Mammary epithelial cell (primary cell): ENCODE measurements at regions not wholly inside any gene's neighbourhood (a gene's known extent, or its start where the extent isn't known, plus 50 kb on each side); places are given as distances from the start of the nearest gene placed in this dataset.

Source experiments
- EZH2 ChIP-seq: IDR thresholded peaks from 2 replicates; pipeline ENCODE4 v1.6.1; 2012; ENCODE audit warnings: low read length, inconsistent platforms, borderline replicate concordance
- TF ChIP-seq, protein P1 (sequence below), 2 donors: IDR thresholded peaks in 1 of 2; conservative IDR thresholded peaks in 1 of 2; 2 replicates each; pipeline ENCODE4 v1.5.1; 2011 to 2012; ENCODE audit warnings: inconsistent platforms in 2 of 2, low read length in 2 of 2, mild to moderate bottlenecking in 2 of 2, control low read depth in 1 of 2, low read depth in 1 of 2; ENCODE audit not compliant: insufficient read depth in 1 of 2; ENCODE audit errors: extremely low read depth in 1 of 2

DNA sequence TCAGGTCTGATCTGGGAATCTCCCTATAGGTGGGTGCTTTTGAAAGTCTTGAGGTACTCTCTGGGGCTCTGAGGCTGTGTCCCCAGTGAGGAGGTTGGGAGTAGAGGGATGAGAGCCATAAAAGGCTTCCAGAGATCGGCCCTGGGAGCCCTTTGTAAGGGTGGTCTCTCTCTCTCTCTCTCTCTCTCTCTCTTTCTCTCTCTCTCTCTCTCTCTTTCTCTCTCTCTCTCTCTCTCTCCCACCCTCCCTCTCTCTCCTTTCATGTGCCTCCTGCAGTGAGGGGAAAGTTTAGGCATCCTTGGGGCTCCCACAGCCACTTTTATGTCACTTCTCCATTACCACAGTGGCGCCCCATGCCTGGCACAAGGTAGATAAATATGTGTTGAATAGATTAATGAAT lies 271.3 kb upstream of the N4BP1 start:
- TF ChIP-seq, protein P1, sequence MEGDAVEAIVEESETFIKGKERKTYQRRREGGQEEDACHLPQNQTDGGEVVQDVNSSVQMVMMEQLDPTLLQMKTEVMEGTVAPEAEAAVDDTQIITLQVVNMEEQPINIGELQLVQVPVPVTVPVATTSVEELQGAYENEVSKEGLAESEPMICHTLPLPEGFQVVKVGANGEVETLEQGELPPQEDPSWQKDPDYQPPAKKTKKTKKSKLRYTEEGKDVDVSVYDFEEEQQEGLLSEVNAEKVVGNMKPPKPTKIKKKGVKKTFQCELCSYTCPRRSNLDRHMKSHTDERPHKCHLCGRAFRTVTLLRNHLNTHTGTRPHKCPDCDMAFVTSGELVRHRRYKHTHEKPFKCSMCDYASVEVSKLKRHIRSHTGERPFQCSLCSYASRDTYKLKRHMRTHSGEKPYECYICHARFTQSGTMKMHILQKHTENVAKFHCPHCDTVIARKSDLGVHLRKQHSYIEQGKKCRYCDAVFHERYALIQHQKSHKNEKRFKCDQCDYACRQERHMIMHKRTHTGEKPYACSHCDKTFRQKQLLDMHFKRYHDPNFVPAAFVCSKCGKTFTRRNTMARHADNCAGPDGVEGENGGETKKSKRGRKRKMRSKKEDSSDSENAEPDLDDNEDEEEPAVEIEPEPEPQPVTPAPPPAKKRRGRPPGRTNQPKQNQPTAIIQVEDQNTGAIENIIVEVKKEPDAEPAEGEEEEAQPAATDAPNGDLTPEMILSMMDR (conservative IDR thresholded peaks at IDR 0.05 in 1 of 2, IDR thresholded peaks at IDR 0.05 in 1 of 2; ENCODE audit: extremely low read depth in 1 of 2, insufficient read depth in 1 of 2, low read depth in 1 of 2, low read length in 2 of 2): no peak
- TF ChIP-seq EZH2: no peak
